H9 (cell line): ENCODE measurements at regions not wholly inside any gene's neighbourhood (a gene's known extent, or its start where the extent isn't known, plus 50 kb on each side); places are given as distances from the start of the nearest gene placed in this dataset.

ENCODE experiments used
- DNase-seq: peaks from one replicate; pipeline ENCODE4 v3.0.0-alpha.2; 2017
- H2AFZ ChIP-seq: one replicate; pipeline ENCODE4 v1.6.1; 2013; ENCODE audit warnings: mild to moderate bottlenecking, low read length, control low read depth, moderate library complexity
- H2AK5ac ChIP-seq: 2 replicates; pipeline ENCODE4 v1.6.1; 2013; ENCODE audit warnings: low read length, control low read depth, mixed read lengths; ENCODE audit not compliant: insufficient read length
- H2BK120ac ChIP-seq: one replicate; pipeline ENCODE4 v1.6.1; 2013; ENCODE audit warnings: low read depth, mild to moderate bottlenecking, low read length, control low read depth, inconsistent platforms; ENCODE audit not compliant: poor library complexity, severe bottlenecking
- H2BK12ac ChIP-seq: 2 replicates; pipeline ENCODE4 v1.6.1; 2013; ENCODE audit warnings: low read length, control low read depth, mixed read lengths, low read depth; ENCODE audit not compliant: insufficient read length
- H2BK15ac ChIP-seq: 2 replicates; pipeline ENCODE4 v1.6.1; 2013; ENCODE audit warnings: low read depth, low read length, control low read depth
- H2BK20ac ChIP-seq: one replicate; pipeline ENCODE4 v1.6.1; 2013; ENCODE audit warnings: low read depth, mild to moderate bottlenecking, low read length, control low read depth, inconsistent platforms; ENCODE audit not compliant: poor library complexity, severe bottlenecking
- H2BK5ac ChIP-seq: 2 replicates; pipeline ENCODE4 v1.6.1; 2013; ENCODE audit warnings: low read length, control low read depth, mixed read lengths; ENCODE audit not compliant: insufficient read length
- H3K14ac ChIP-seq: 2 replicates; pipeline ENCODE4 v1.6.1; 2013; ENCODE audit warnings: low read length, control low read depth; ENCODE audit not compliant: insufficient read depth
- H3K18ac ChIP-seq: 2 replicates; pipeline ENCODE4 v1.6.1; 2013; ENCODE audit warnings: low read depth, mild to moderate bottlenecking, mixed read lengths, low read length, control low read depth; ENCODE audit not compliant: insufficient read length
- H3K23ac ChIP-seq: 2 replicates; pipeline ENCODE4 v1.6.1; 2013; ENCODE audit warnings: low read length, control low read depth, mixed read lengths, low read depth; ENCODE audit not compliant: insufficient read length
- H3K23me2 ChIP-seq: 2 replicates; pipeline ENCODE4 v1.6.1; 2013; ENCODE audit warnings: low read depth, mild to moderate bottlenecking, mixed read lengths, low read length, control low read depth; ENCODE audit not compliant: insufficient read length, poor library complexity, severe bottlenecking
- H3K27ac ChIP-seq: 2 replicates; pipeline ENCODE4 v1.5.1; 2013; ENCODE audit warnings: low read length, control low read depth, mixed read lengths, low read depth; ENCODE audit not compliant: insufficient read length
- H3K27me3 ChIP-seq: 2 replicates; pipeline ENCODE4 v1.6.1; 2013; ENCODE audit warnings: low read length, control low read depth, inconsistent platforms; ENCODE audit not compliant: insufficient read depth
- H3K4ac ChIP-seq: 2 replicates; pipeline ENCODE4 v1.6.1; 2013; ENCODE audit warnings: low read depth, mild to moderate bottlenecking, control low read depth, inconsistent platforms, low read length, moderate library complexity
- H3K4me1 ChIP-seq: 2 replicates; pipeline ENCODE4 v1.6.1; 2013; ENCODE audit warnings: low read length, control low read depth, inconsistent platforms; ENCODE audit not compliant: insufficient read depth
- H3K4me2 ChIP-seq: 2 replicates; pipeline ENCODE4 v1.6.1; 2013; ENCODE audit warnings: low read length, control low read depth, mixed read lengths; ENCODE audit not compliant: insufficient read length, insufficient read depth
- H3K56ac ChIP-seq: 2 replicates; pipeline ENCODE4 v1.6.1; 2013; ENCODE audit warnings: low read depth, mild to moderate bottlenecking, mixed read lengths, low read length, control low read depth; ENCODE audit not compliant: insufficient read length
- H3K79me1 ChIP-seq: 2 replicates; pipeline ENCODE4 v1.6.1; 2013; ENCODE audit warnings: low read depth, mild to moderate bottlenecking, moderate library complexity, low read length, control low read depth, inconsistent platforms; ENCODE audit not compliant: insufficient read depth, poor library complexity, severe bottlenecking
- H3K79me2 ChIP-seq: 2 replicates; pipeline ENCODE4 v1.6.1; 2013; ENCODE audit warnings: low read length, control low read depth, inconsistent platforms; ENCODE audit not compliant: insufficient read depth
- H3K9ac ChIP-seq: 2 replicates; pipeline ENCODE4 v1.6.1; 2013; ENCODE audit warnings: low read length, control low read depth, mixed read lengths; ENCODE audit not compliant: insufficient read length; ENCODE audit errors: extremely low read depth
- H3K9me3 ChIP-seq: one replicate; pipeline ENCODE4 v1.6.1; 2013; ENCODE audit warnings: low read depth, low read length, inconsistent platforms; ENCODE audit not compliant: control insufficient read depth
- H3T11ph ChIP-seq: one replicate; pipeline ENCODE4 v1.6.1; 2013; ENCODE audit warnings: mild to moderate bottlenecking, low read length, control low read depth, inconsistent platforms
- H4K20me1 ChIP-seq: one replicate; pipeline ENCODE4 v1.6.1; 2013; ENCODE audit not compliant: control insufficient read depth, insufficient read length, insufficient read depth
- H4K5ac ChIP-seq: 2 replicates; pipeline ENCODE4 v1.6.1; 2013; ENCODE audit warnings: low read depth, mild to moderate bottlenecking, mixed read lengths, low read length, control low read depth; ENCODE audit not compliant: insufficient read length
- H4K8ac ChIP-seq: replicated peaks from 2 replicates; pipeline ENCODE4 v1.6.1; 2013; ENCODE audit warnings: low read length, control low read depth, mixed read lengths, low read depth; ENCODE audit not compliant: insufficient read length
- H4K91ac ChIP-seq: 2 replicates; pipeline ENCODE4 v1.6.1; 2013; ENCODE audit warnings: low read depth, mild to moderate bottlenecking, moderate library complexity, mixed read lengths, low read length, control low read depth; ENCODE audit not compliant: insufficient read length
- H3K27ac Mint-ChIP-seq, 3 experiments: 2 replicates in 2 of 3; 3 replicates in 1 of 3; pipeline ENCODE4 v1.8.0; 2020 to 2021; ENCODE audit warnings: mixed read lengths in 3 of 3, mild to moderate bottlenecking in 1 of 3, moderate library complexity in 1 of 3
- H3K27me3 Mint-ChIP-seq: 2 replicates; pipeline ENCODE4 v1.8.0; 2021; ENCODE audit warnings: low read depth, mild to moderate bottlenecking, moderate library complexity, mixed read lengths
- H3K36me3 Mint-ChIP-seq, 3 experiments: 2 replicates in 2 of 3; 3 replicates in 1 of 3; pipeline ENCODE4 v1.8.0; 2020 to 2021; ENCODE audit warnings: low read depth in 3 of 3, mixed read lengths in 3 of 3; ENCODE audit not compliant: insufficient read depth in 1 of 3
- H3K4me1 Mint-ChIP-seq, 2 experiments: 2 replicates each; pipeline ENCODE4 v1.8.0; 2020; ENCODE audit warnings: mixed read lengths in 2 of 2
- H3K4me3 Mint-ChIP-seq, 2 experiments: 2 replicates in 1 of 2; 3 replicates in 1 of 2; pipeline ENCODE4 v1.8.0; 2020 to 2021; ENCODE audit warnings: mild to moderate bottlenecking in 2 of 2, mixed read lengths in 2 of 2, moderate library complexity in 1 of 2
- H3K9me3 Mint-ChIP-seq, 2 experiments: 2 replicates in 1 of 2; 3 replicates in 1 of 2; pipeline ENCODE4 v1.8.0; 2020; ENCODE audit warnings: mild to moderate bottlenecking in 2 of 2, mixed read lengths in 2 of 2, moderate library complexity in 1 of 2
- WGBS: extraction: QIAGEN DNeasy Blood & Tissue Kit; methylation state at CpG from one replicate; pipeline ENCODE4 v1.1.7; 2013; ENCODE audit warnings: missing lambda C conversion rate, low lambda C conversion rate, mixed read lengths; ENCODE audit not compliant: insufficient read length; ENCODE audit errors: extremely low coverage; 5-methylcytosine and 5-hydroxymethylcytosine counted together
- TF ChIP-seq, protein P1 (sequence below): fragments of 200-600 bp; sonication (generic); conservative IDR thresholded peaks from 3 replicates; pipeline ENCODE4 v1.8.0; 2021; ENCODE audit warnings: antibody characterized with exemption, mild to moderate bottlenecking

DNA sequence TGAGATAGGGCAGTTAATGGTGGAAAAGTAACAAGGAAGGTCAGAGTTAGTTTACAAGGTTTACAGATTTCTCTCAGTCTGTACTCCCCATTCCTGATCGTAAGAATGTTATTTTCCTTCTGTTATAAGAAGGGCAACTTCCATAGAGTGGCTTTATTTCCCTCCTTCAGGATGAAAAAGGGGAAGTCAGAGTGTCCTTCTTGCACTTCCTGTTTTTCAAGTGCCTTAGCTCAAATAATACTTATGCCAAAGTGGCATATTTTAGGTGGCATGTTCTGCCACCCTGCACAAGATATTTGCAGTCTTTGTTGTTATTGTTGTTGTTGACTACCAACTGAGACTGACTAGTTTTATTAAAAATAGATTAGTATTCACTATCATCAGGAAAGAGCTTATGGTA, 730.7 kb upstream of the ADGRL4 start:
- H3K18ac ChIP-seq: no peak overlapping the region
- no peak overlapping the region for H3K4me2 ChIP-seq
- no peak overlapping the region for H2BK20ac ChIP-seq
- H2BK12ac ChIP-seq: no peak overlapping the region
- no peaks in the 10 kb centered on the region for H3K4me1 ChIP-seq
- H3K27me3 ChIP-seq: no peaks in the 10 kb centered on the region
- H4K8ac ChIP-seq: no peak overlapping the region
- no peaks in the 10 kb centered on the region for H3K79me2 ChIP-seq
- no peak overlapping the region for H3K4ac ChIP-seq
- Mint-ChIP-seq H3K4me1 (no peaks in the 10 kb centered on the region), H3K9me3 (peaks cover 6 to 8% of the 10 kb centered on the region in 2 experiments; a peak in 3 of 5 replicates), H3K36me3 (peaks cover 0 to 10% (median 0%) of the 10 kb centered on the region in 3 experiments; a peak in 3 of 7 replicates), H3K4me3 (no peak overlapping the region), H3K27me3 (no peaks in the 10 kb centered on the region), H3K27ac (no peak overlapping the region)
- H4K20me1 ChIP-seq: no peaks in the 10 kb centered on the region
- H2AFZ ChIP-seq: no peak overlapping the region
- H2BK5ac ChIP-seq: no peak overlapping the region
- no peak overlapping the region for H2AK5ac ChIP-seq
- no peak for DNase-seq
- no peaks in the 10 kb centered on the region for H3K23me2 ChIP-seq
- H3K14ac ChIP-seq: no peak overlapping the region
- no peaks in the 10 kb centered on the region for H3K79me1 ChIP-seq
- TF ChIP-seq, protein P1, sequence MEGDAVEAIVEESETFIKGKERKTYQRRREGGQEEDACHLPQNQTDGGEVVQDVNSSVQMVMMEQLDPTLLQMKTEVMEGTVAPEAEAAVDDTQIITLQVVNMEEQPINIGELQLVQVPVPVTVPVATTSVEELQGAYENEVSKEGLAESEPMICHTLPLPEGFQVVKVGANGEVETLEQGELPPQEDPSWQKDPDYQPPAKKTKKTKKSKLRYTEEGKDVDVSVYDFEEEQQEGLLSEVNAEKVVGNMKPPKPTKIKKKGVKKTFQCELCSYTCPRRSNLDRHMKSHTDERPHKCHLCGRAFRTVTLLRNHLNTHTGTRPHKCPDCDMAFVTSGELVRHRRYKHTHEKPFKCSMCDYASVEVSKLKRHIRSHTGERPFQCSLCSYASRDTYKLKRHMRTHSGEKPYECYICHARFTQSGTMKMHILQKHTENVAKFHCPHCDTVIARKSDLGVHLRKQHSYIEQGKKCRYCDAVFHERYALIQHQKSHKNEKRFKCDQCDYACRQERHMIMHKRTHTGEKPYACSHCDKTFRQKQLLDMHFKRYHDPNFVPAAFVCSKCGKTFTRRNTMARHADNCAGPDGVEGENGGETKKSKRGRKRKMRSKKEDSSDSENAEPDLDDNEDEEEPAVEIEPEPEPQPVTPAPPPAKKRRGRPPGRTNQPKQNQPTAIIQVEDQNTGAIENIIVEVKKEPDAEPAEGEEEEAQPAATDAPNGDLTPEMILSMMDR: no peak
- H2BK15ac ChIP-seq: no peak overlapping the region
- H3K9me3 ChIP-seq: no peaks in the 10 kb centered on the region
- no peak overlapping the region for H4K5ac ChIP-seq
- no peak overlapping the region for H2BK120ac ChIP-seq
- H3K56ac ChIP-seq: no peak overlapping the region
- no CpG with 5 or more reads among the region's 1 CpG for WGBS
- no peak overlapping the region for H4K91ac ChIP-seq
- H3T11ph ChIP-seq: no peak overlapping the region
- H3K27ac ChIP-seq: no peak overlapping the region
- H3K9ac ChIP-seq: no peak overlapping the region
- H3K23ac ChIP-seq: no peak overlapping the region
